HCT116 (cell line): ENCODE measurements at regions not wholly inside any gene's neighbourhood (a gene's known extent, or its start where the extent isn't known, plus 50 kb on each side); places are given as distances from the start of the nearest gene placed in this dataset.

ENCODE experiments used
- CTCF ChIP-seq, 3 experiments: fragments of 200-600 bp in 1 of 3; sonication (generic) in 1 of 3; IDR thresholded peaks in 2 of 3; conservative IDR thresholded peaks in 1 of 3; 2 replicates each; pipeline ENCODE4 v1.5.1; 2012 to 2017; ENCODE audit warnings: low read depth in 2 of 3, low read length in 2 of 3, antibody characterized with exemption in 1 of 3, borderline replicate concordance in 1 of 3, control low read depth in 1 of 3, mild to moderate bottlenecking in 1 of 3, mixed read lengths in 1 of 3, mixed run types in 1 of 3, moderate library complexity in 1 of 3; ENCODE audit not compliant: insufficient read depth in 1 of 3
- MAX ChIP-seq: IDR thresholded peaks from 2 replicates; pipeline ENCODE4 v1.6.1; 2012
- POLR2A ChIP-seq: IDR thresholded peaks from 2 replicates; pipeline ENCODE4 v1.7.0; 2011; ENCODE audit warnings: borderline replicate concordance; ENCODE audit not compliant: insufficient read depth, insufficient read length; ENCODE audit errors: extremely low read depth
- TF ChIP-seq, protein P1 (sequence below): IDR thresholded peaks from 2 replicates; pipeline ENCODE4 v1.6.1; 2011; ENCODE audit warnings: mild to moderate bottlenecking, low read length, moderate library complexity; ENCODE audit not compliant: insufficient replicate concordance; ENCODE audit errors: extremely low read depth

GRCh38 chr5:154109416-154110106 is 70.8 kb downstream of the MFAP3 start:
- TF ChIP-seq, protein P1, sequence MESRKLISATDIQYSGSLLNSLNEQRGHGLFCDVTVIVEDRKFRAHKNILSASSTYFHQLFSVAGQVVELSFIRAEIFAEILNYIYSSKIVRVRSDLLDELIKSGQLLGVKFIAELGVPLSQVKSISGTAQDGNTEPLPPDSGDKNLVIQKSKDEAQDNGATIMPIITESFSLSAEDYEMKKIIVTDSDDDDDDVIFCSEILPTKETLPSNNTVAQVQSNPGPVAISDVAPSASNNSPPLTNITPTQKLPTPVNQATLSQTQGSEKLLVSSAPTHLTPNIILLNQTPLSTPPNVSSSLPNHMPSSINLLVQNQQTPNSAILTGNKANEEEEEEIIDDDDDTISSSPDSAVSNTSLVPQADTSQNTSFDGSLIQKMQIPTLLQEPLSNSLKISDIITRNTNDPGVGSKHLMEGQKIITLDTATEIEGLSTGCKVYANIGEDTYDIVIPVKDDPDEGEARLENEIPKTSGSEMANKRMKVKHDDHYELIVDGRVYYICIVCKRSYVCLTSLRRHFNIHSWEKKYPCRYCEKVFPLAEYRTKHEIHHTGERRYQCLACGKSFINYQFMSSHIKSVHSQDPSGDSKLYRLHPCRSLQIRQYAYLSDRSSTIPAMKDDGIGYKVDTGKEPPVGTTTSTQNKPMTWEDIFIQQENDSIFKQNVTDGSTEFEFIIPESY: no peak
- TF ChIP-seq POLR2A (no peak), CTCF (IDR thresholded peaks at IDR 0.05 in 2 of 3, conservative IDR thresholded peaks at IDR 0.05 in 1 of 3; ENCODE audit: borderline replicate concordance in 1 of 3, insufficient read depth in 1 of 3, low read depth in 2 of 3, low read length in 2 of 3) (no peak), MAX (no peak)
